SIG-M5 treated with dmso at 0.1 percent for 504 hours (cell line): ENCODE measurements at regions not wholly inside any gene's neighbourhood (a gene's known extent, or its start where the extent isn't known, plus 50 kb on each side); places are given as distances from the start of the nearest gene placed in this dataset.

Experiments
- DNase-seq: peaks from one replicate; lab custom pipeline; 2025; ENCODE audit not compliant: unreplicated experiment; lab: John Stamatoyannopoulos, UW

DNA sequence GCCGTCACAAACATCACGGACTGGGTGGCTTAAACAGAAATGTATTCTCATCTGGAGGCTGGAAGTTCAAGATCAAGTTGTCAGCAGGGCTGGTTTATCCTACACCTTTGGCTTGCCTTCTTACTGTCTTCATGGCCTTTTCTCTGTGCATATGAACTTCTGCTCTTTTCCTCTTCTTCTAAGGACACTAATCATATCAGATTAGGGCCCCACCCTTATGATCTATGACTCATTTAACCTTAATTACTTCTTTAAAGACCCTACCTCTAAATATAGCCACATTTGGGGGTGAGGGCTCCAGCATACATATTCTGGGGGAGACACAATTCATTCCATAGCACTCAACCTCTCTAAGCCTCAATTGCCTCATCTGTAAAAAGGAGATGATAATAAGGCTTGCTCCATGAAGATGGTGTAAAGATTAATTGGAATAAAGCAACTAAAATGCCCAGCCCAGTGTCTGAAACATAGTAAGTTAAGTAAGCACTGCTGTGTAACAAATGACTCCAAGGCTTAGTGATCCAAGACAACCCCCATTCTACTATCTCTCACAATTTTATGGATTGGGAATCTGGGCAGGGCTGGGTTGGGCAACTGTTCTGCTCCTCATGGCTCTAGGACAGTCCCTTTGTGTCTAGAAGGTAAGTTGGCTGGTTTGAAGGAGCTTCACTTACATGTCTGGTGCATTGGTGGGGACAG lies 119.8 kb downstream of the BANF2 start:
- no peak for DNase-seq

DNA sequence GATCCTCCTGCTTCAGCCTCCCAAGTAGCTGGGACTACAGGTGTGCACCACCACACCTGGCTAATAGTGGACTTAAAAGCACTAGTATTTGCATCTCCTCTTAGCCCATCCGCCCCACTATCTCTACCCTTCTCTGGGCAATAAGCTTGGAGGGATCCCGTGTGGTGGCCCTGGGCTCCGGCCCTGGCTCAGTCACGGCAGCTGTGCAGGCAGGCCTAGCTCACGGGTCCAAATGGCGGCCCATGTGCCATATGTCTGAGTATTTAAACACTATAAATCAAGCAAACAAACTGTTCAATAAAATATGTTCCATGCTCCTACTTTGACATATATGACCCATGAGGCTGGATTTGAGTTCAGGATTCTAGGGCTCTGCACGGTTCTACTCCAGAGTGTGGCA lies 118.4 kb downstream of the BANF2 start:
- no peak for DNase-seq

DNA sequence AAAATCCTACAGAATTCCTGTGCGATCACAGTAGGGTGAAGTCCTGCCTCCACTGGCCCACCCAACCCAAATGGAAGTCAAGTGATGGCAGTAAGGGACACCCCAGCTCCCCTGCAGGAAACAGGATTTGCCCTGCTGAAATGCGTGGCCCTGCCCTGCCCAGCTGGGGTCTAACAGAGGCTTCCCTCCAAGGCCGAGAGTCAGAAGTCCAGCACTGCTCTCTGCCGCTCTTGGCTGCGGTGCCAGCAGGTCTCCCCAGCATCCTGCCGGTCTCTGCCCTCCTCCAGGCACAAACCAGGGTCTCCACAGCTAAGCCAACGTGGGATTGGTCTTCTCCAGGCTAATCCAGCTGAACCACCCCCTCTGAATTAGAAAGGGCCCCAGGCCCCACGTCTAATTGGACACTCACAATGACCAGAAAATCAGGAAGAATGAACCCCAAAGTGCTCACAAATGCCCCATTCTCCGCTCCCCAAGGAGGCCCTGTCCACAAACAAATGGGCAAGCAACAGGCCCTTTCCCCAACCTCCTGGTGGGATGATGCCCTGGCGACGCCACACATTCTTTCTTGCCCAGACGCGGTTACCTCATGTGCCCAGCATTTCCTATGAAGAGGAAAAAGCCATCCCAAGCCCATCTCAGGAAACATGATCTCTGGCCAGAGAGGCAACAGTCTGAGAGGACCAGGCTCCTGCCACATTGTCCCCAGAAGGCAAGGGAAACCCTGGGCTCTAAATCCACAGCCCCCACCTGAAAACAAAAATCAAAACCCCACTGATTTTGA lies 117.2 kb downstream of the BANF2 start:
- no peak for DNase-seq

DNA sequence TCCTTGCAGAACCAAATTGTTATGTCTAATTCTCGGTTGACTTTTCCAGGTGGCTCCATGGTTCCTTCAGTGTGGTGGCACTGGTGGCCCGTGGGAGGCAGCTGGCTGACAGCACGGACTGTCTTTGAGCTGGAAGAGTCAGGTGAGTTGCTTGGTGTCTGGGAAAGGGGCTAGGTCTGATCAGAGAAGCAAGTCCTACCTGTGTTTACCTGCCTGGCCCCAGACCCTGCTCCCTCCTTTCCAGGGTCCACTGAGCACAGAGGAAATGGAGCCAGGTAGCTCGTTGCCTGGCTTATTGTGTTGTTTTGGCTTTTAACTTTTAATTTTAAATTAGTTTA lies 111.8 kb downstream of the BANF2 start:
- DNase-seq = no peak

DNA sequence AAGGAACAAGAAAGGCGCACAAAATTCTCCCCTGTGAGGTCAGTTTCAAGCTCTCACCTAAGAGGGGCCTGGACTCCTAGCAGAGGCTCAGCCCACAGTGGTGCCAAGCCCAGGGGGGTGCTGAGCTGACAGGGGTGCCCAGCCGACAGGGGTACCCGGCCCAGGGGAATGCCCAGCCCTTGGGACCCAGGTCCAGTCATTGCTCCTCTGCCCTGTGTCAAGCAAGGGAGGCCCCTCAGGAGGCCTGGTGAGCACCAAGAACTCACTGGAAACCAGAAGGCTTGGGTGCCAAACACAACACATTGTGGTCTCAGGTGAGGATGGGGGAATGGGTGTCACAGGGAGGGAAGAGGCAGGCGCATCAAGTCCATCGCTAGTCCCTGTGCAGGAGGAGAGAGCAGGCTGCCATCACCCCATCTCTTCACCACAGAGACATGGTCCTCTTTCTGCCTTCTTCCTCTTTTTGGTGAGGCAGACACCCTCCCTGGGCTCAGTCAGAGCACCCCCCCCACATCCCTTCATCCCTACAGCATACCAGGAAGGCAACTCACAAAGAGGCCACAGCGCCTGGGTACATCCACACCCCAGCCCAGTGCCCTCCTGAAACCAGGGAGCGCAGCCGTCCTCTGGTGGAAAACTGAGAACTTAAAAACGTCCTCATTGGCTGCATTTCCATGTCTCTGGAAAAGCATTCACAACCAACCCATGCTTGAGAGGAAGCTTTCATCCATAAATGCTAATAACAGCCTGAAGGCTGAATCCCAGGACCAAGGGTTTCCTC lies 111.3 kb downstream of the BANF2 start:
- no peak for DNase-seq

DNA sequence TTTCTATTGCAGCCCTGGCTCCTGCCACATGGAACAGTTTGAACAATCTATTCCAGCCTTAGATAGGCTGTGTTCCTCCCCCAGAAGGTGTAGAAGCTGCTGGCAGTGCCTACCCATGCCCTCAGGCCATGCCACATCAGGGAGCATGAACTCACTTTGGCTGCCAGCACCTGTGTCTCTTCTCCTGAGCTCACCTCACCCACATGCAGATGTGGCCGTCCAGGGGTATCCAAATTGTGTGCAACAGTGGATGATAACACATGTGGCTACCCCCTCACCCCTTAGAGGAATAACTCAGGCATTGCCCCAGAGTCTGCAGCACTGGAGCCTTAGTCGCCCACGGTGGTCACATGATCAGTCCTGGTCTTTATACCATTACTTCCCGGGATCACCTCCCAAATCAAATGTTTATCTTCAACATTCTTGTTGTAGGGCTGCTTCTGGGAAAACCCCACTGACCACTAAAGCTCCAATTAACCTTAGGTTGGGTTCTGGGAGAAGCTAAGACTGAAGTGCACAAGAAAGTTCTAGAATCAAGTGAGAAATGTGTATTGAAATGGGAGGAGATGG lies 110.4 kb downstream of the BANF2 start:
- no peak for DNase-seq

DNA sequence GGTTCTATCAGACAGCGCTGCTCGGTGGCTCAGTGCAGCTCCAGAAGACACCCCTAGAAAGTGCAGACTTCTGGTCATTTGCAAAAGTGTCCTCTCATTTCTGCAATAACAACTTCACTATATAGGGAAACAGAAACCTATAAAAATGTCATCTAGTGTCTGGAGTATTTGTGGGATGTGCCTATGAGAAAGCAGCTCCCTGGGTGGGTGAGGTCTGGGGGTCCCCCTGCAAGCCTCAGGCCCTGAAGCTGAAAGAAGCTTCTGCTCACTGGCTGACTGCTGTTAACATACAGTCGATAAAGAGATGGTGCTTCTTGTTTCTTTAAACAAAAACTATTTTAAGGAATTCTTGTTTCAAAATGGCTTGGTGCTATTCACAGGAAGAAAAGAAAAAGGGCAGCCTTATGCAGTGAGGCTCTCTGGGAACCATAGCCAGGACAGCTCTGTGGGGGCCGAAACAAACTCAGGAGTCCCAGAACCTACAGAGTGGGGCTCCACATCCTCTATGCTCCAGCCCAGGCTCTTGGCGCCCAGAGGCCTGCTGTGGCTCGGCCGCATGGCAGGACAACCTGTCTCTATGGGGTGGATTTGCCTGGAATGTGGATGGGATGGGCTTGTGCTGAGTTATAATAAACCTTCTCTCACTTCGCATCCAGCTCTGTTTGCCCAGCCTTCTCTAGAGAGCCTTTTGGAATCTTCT lies 109.7 kb downstream of the BANF2 start:
- DNase-seq = no peak

DNA sequence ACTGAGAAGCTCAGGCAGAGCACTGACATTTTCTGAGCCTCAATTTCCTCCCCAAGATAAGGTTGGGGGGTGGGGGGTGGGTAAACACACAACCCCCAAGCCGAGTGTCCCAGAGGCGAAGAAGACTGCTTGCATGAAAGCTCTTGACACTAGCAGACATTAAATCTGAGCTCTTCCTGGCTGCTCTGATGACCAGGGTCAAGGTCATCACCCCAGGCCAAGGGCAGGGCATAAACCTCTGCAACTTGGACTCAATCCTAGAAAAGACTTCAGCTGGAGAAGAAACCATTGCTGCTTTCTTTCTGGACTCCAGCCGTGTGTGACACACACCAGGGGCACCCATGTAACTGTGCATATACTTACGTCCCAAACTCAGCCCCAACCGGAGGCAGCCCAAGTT lies 109.0 kb downstream of the BANF2 start:
- no peak for DNase-seq

DNA sequence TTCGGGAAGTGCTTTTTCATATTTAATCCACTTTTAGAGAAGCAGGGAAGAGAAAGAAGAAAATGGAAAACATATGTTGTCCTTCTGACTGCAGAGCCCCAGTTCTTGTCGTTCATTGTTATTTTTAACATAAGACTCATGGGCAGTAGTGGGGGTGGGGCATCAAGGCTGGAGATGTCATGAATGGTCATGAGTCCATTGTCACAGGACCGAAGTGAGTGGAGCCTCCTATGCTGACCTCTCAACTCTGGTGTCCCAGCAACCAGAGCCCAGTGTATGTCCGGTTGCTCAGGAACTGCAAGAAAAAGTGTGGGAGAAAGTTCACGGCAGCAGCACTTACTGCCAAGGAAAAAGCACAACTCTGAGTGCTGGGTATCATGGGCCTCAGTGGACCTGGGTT lies 108.6 kb downstream of the BANF2 start:
- DNase-seq = no peak

DNA sequence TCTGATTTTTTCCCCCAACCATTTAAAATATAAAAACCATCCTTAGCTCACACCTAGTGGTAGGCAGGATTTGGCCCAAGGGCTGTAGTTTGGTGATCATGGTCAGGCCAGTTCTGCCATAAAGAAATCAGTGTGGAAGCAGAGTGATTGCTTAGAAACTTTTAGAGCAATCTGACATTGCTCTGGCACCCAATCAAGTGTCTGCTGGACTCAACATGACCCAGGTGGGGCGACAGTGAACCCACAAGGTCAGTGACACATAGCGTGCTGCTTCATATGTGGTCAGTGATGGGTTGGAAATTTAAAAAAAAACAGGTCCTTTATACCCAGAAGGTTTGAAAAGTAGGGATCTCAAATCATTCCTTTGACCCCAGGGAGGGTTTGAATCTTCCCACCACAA lies 107.9 kb downstream of the BANF2 start:
- no peak for DNase-seq

DNA sequence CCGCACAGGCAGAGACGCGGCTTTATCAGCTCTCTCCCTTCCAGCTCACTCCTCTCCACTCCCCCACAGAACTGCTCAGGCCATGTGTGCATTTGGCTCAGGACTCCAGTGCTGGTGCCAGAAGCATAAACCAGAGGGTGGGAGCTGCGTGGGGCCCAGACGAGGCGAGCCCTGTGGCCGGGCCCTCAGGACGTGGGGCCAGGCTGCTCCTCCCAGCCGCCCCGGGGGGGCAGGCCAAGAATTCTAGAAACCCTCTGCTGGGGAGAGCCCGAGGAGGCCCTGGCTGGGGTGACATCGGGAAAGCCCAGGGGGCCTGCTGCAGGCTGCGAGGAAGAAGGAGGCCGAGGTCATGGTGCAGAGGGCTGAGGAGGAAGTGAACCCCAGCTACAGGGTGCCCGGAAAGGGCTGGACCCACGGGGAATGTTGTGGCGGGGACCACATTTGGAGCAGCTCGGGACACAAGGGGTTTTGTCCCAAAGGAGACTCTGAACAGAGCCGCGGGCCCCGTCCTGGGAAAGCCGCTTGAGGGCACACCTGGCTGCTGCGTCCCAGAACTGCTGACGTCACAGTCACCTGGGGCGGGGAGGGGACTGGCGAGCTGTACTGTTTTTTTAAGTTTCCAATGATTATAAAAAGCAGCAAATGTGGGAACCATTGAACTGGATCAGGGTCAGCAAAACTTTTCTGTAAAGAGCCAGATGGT lies 107.1 kb downstream of the BANF2 start:
- DNase-seq = no peak

DNA sequence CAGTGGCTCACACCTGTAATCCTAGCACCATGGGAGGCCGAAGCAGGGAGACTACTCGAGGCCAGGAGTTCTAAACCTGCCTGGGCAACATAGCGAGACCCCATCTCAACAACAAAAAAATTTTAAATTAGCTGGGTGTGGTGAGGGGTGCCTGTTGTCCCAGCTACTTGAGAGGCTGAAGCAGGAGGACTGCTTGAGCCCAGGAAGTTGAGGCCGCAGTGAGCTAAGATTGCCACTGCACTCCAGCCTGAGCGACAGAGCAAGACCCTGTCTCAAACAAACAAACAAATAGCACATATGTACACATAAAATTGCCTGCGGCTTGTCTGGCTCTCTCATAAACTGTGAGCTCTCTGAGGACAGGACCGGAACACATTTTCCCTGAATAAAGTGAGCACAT lies 106.3 kb downstream of the BANF2 start:
- DNase-seq = no peak

DNA sequence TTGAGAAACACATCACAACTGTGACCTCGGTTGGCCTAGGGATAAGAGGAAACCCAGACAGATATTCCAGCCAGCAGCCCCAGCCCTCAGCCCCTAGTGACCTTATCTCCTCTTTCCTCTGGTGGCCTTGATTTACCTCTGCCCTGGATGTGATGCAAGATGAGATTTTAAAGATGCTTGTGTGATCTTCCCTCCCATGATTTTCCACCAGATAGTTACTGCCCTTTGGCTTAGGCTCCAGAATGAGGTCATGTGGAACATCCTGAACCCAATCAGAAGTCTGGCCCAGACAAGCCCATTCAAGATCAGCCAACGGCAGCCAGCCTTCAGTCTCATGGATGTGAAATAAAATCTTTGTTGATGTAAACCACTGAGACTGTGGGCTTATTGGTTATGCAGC lies 104.0 kb downstream of the BANF2 start:
- DNase-seq = no peak

DNA sequence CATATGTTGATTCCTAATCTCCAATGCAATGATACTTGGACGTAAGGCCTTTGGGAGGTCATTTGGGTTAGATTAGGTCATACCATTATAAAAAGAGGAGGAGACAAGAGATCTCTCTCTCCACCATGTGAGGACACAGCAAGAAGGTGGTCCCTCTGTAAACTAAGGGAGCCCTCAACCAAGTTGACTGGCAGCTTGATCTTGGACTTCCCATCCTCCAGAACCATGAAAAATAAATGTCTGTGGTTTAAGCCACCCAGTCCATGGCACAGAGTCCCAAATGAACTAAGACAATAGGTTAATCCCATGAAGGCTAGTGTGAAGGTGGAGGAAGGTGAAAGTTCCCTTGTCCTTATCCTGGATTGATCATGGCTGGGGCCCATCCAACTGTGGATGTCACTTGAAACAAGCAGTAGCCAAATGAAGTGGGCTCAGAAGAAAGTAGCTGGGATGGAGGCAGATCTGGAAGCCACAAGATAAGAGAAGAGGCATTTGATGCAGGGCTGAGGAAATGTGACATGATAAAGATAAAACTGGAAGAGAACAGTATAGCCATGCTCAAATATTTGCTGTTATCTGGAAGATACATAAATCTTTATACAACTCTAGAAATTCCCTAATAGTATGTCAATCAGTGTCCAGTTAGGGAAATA lies 99.9 kb downstream of the BANF2 start:
- no peak for DNase-seq

DNA sequence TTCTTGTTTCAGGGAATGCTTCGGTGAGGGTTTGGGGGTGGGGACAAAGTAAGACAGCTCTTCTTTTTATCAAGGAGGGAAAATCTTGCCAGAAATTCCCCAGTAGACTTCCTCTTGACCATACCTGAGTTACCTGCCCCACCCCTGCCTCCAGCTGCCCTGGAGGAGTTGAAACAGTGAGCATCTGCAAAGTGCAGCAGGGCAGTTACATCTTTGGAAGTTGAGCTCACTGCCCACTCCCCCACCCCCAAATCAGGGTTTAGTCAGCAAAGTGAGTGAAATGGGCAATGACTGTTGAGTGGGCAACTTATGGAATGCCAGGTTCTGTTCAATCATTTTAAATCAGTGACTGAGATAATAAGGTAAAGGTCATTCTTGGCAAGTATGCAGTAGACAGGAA lies 98.8 kb downstream of the BANF2 start:
- DNase-seq = no peak

DNA sequence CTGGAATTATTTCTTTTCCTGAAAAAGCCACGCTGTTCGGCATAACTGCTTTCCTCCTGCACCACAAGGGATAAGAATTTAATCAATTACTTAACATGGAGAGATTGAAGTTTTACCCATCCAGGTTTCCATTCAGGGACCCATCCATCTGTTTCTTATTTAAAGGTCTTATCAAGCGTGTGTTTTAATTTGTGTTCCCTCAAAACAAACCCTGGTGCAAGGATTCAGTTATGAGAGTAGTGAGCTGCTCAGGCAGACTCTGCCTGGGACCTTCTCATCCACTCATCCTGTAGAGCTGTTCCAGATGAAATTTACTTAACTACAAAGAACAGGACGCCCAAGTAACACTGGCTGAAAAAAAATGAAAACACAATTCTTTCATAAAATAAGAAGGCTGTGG lies 97.8 kb downstream of the BANF2 start:
- DNase-seq = no peak

DNA sequence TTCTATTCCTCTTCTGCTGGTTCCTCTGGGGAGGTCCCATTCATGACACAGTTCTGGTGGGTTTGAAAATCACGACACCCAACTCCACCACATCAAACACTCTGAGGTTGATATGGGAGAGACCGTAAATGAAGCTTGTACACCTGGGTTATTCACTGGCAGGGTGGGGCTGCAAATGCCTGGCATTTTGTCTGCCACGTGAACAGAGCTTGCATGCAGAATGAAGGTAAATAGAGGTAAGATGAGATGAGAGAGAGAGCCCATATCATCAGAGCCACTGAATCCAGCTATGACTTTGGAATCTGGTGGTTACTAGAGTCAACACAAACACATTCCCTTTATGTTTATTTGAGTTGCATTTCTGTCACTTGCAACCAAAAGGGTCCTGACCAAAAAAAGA lies 97.4 kb downstream of the BANF2 start:
- DNase-seq = no peak

DNA sequence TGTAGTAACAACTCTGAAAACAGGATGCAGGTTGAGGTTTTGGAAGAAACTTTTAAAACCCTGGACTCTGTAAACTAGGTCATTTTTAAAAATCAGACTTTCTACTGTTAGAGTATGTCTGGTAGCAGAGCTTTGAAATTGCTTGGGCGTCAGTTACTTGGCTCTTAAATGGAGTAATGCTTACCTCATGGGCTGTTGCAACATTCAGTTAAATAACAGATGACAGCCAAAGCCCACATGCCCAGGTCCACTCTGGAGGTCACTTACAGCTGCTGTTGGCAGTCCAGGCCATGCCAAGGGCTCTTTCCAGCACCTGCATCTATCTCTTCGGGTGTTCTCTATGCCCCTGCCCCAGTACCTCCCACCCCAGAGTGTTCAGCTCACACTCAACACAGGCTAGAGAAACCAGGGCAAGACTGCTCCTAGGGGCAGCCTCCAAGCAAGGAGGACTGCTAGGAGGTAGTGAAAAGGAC lies 96.4 kb downstream of the BANF2 start:
- DNase-seq = no peak

DNA sequence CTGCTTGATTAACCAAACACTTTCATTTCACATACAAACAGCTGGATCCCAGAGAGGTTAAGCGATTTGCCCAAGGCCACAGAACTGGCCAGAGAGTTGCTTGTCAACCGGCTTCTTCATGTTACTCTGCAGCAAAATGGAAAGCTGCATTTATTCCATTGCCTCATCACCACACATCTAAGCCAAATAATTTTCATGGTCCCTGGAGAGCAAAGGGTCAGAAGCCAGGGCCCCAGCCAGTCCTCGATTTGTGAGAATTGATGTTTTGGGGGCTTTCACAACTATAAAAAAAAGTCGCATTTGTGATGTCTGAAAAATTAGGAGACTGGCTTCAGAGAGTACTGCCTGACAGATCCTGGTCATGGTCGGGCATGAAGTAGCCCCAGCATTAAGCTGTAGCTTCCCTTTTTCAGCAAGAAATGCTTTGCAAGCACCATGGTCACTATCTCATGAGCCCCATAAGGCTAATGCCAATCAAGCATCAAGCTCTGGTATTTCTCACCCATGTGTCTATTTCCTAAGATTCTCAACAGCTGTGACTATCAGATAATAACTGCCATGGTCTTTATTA lies 95.8 kb downstream of the BANF2 start:
- no peak for DNase-seq

DNA sequence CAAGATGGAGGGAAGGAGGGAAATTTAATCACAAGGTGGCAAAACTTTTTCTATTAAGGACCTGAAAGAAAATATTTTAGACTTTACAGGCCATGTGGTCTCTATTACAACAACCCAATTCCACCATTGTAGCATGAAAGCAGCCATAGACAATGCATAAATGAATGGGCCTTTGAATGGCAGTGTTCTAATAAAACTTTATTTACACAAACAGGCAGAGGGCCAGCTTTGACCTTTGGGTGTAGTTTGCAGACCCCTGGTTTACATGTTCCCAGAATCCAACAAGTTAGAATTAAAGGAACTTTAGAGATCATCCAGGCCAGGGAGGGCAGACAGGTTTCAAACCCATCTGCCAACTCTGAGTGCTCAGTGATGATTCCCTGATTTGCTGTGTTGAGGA lies 95.2 kb downstream of the BANF2 start:
- DNase-seq = no peak
